Activated CD4-positive, alpha-beta T cell treated with anti-CD3 and anti-CD28 coated beads for 48 hours (primary cell): ENCODE measurements at regions not wholly inside any gene's neighbourhood (a gene's known extent, or its start where the extent isn't known, plus 50 kb on each side); places are given as distances from the start of the nearest gene placed in this dataset.
"Not testable (repeated sequence)": the region's sequence is repeated elsewhere in the genome, so short reads cannot be mapped to it uniquely, and the experiment has no call there.

Source experiments
- DNase-seq: peaks from one replicate; pipeline ENCODE4 v3.0.0-alpha.2; 2020

GRCh38 chr13:81591528-81592220, 1250.7 kb upstream of the SPRY2 start:
- DNase-seq = no peak

- DNase-seq = no peak
Measured at GRCh38 chr13:81582381-81582780, 1241.5 kb upstream of the SPRY2 start.

- DNase-seq = no peak
Measured at GRCh38 chr13:81577601-81578195, 1236.8 kb upstream of the SPRY2 start.

DNA sequence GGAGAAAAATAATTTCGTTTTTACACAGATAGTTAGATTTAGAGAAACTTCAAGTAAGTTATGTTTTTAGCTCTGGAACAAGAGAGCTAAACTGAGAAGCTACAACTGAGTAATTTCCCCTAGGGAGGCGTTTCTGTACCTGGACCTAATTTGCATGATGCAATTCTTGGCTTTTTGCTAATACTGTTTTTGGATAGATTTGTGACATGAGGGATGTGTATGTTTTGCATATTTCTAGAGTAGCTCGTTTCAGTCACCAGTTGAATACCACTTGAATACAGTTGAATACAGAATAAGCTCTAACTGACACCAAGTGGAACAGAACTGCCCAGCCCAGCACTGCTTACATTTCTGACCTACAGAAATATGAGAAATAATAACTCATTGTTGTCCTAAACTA, 1227.9 kb upstream of the SPRY2 start:
- no peak for DNase-seq

GRCh38 chr13:81565849-81566248, 1224.9 kb upstream of the SPRY2 start:
- DNase-seq = no peak

GRCh38 chr13:81563091-81563490, 1222.2 kb upstream of the SPRY2 start:
- DNase-seq = no peak

DNA sequence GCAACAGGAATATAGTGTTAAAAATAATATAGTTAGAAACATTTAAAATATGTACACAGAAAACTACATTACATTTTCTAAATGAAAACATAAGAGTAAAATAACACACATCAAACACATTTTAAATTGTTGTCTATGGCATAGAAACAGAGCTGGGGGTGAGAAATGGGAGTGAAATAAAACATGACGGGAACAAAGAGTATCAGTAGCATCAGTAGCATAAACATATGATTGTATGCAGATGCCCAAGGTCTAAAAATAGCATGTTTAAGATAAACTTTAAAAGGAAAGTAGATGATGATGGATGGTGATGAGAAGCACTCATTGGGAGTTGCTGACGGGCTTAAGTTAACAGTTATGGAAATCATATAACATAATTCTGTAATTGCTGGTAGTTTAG, 1221.7 kb upstream of the SPRY2 start:
- no peak for DNase-seq

DNA sequence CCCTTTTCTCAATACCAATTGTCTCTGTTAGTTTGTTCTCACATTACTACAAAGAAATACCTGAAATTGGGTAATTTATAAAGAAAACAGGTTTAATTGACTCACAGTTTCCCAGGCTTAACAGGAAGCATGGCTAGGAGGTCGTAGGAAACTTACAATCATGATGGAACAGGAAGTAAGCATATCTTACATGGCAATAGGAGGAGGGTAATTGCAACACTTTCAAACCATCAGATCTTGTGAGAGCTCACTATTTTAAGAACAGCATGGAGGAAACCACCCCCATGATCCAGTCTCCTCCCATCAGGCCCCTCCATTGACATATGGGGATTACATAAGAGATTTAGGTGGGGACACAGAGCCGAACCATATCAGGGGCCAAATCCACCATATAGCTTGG, 1210.1 kb upstream of the SPRY2 start:
- DNase-seq = no peak

- not testable (repeated sequence) for DNase-seq
Measured at GRCh38 chr13:81546294-81546693, 1205.4 kb upstream of the SPRY2 start.

GRCh38 chr13:81540777-81541176, 1199.9 kb upstream of the SPRY2 start:
- DNase-seq = no peak

- no peak for DNase-seq
Measured at GRCh38 chr13:81539643-81540150, 1198.8 kb upstream of the SPRY2 start.

- no peak for DNase-seq
Measured at GRCh38 chr13:81498969-81499368, 1158.0 kb upstream of the SPRY2 start.

GRCh38 chr13:81493144-81493543, 1152.2 kb upstream of the SPRY2 start:
- DNase-seq = no peak

DNA sequence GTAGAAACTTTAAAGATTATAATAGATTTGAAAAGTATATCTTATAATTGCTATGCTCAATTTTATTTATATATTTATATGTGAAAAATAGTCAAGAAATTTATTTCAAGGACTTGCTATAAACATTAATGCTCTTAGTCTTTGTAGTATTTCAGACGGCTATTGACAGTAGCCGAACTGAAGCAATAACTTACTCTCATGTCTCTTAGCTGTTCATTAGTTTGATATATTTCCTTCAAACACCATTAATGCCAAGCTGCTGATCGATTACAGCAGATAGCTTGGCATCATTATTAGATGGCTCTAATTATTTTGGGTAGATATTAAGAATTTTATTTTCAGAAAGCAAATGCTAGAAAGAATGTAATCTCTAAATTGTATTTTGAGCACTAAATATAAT, 1151.5 kb upstream of the SPRY2 start:
- DNase-seq = no peak

GRCh38 chr13:81488021-81488420, 1147.1 kb upstream of the SPRY2 start:
- no peak for DNase-seq

DNA sequence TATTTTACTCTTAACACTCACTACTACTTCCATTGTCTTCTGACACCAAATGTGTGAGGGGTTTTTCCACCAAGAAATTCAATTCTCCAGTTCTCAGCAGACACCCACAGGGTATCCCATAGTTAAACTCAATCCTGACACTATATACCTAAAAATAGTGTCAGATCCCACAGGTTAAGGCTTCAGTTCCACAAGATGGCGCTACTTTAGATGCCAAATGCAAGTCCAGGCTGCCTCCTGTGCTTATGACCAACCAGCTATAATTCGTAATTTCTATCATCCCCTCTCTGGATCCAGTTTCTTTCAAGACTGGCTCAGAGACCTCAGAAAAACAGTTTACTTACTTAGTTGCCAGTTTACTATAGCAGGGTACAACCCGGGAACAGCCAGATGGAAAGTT, 1146.2 kb upstream of the SPRY2 start:
- no peak for DNase-seq

DNA sequence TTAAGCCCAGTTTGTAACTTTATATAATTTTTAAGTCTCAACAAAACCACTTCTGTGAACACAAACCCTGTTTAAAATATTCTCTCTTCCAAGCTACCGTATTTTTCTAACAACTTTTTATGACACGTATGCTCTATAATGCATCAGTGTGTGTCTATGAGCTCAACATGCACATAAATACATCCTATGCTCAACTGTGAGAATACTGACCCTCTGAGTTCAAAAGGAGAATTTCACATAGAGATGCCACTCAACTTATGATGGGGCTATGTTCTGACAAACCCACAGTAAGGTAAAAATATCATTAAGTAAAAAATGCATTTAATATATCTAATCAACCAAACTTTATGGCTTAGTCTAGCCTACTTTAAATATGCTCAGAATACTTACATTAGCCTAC, 1139.7 kb upstream of the SPRY2 start:
- DNase-seq = no peak

DNA sequence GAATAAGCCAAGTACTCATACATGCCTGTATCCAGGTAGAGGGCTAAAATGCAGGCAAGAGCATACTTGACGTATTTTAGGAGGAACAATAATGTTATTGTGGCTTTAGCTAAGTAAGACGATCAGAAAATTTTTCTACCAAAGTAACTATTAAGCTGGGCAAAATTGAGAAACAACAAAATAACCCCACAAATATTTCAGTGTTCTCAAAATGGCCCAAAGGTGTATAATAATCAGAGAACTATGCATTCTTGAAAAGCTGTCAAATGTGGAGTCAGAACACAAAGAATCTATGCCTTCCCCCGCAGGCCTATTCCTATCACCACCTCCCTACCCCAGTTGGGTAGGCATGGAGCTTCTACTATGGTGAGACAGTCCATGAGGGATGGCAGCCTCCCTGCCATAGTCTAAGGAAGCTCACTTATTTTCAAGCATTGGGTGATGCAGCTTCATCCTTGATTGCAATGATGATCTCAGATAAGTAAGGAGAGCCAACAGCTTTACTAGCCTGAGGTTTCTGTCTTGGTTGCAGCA, 1132.5 kb upstream of the SPRY2 start:
- DNase-seq = no peak

DNA sequence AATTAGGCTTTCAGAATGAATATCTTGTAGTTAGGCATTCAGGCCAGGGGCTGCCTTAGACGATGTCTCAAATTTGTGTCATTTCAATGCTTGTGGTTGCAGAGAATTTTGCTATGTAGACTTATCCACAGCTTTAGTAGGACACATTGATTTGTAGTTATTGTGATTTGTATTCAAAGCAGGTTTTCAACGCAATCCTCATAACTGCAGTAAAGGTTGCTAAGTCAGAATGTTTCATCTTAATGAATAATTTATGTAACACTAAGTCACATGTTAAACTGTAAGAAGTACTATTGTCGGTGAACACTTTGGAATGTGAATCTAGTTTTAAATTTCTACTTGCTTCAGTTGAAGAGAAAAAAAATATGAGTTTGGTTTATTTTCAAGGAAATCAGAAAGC, 1117.2 kb upstream of the SPRY2 start:
- no peak for DNase-seq

DNA sequence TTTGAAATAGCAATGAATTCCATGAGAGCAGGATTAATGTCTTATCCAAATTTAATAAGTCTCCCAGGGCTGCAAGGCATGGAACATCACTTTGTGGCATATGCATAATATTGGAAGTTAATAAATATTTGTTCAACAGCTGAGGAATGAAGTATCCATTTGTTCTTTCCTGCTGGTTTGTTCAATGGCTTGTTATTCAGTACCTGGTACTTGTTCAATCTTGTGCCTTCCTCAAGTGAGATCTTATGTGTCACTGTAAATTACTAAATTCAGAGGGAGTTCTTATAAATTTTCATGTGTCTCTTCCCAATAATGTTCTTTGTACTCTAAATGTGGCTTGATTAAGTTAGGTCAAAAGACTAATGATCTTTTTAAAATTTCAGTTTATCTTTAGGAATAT, 1105.5 kb upstream of the SPRY2 start:
- no peak for DNase-seq

DNA sequence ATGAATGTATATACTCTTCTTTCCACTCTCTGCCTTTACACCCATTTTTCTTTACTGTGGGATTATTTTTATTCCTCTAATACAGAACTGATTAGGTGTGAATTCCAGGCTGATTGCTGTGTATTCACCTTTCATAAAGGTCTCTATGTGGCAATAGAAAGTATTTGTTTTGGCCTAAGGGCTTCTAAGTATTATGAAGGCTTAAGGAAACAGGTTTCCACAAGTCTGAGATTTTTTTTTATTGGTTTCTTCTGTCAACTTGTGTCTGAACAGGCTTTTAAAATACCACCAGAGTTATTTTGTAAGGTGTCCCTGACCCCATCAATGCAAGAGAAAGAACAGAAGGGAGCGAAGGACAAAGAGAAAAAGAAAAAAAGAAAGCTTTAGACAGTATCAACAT, 1102.0 kb upstream of the SPRY2 start:
- DNase-seq = no peak

DNA sequence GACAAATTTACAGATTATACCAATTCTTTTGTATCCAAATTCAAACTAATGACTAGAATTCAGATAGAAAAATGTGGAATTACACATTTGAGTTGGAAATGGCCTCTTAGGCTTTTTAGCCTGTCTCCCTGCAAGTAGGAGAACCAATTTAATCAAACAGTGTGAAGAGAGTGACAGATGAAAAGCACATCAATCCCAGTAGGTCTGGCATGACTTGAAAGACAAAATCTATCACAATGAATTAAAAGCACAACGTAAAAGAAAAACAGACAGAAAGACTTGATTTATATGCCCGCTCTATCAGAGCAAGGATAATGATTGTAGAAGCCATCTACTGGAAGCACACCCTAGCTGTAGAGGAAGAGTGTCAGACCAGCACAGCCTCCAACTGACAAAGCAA, 1084.4 kb upstream of the SPRY2 start:
- no peak for DNase-seq

DNA sequence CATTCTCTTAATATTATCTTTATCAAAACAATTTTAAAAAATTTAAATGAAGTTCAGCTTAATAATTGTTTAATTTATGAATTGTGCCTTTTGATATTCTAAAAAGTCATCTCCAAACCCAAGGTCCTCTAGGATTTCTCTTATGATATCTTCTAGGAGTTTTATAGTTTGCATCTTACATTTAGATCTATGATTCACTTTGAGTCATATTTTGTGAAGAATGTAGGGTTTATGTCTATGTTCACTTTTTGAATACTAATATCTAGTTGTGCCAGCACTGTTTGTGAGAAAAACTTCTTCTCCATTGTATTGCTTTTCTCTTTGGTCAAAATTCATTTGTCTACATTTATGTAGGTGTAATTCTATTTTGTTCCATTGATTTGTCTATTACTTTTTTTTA, 1068.4 kb upstream of the SPRY2 start:
- DNase-seq = no peak

- DNase-seq = no peak
Measured at GRCh38 chr13:81408647-81409046, 1067.7 kb upstream of the SPRY2 start.
